HL-60/S4 treated with retinoic acid at 250 ng/mL for 4 days and 3 days (cell line): ENCODE measurements at regions not wholly inside any gene's neighbourhood (a gene's known extent, or its start where the extent isn't known, plus 50 kb on each side); places are given as distances from the start of the nearest gene placed in this dataset.

Experiments used
- in situ Hi-C: fragments of 300-500 bp; cut with MboI; formaldehyde crosslinking; loops from 2 replicates; pipeline ENCODE4 v1.7.0; 2022; ENCODE audit warnings: low sequenced_read_pairs

GRCh38 chr1:105997516-105997915 is 1059.0 kb upstream of the PRMT6 start:
- in situ Hi-C loops = no loop called here

- in situ Hi-C loops = no loop called here
Observed at GRCh38 chr1:106022312-106022902, 1034.1 kb upstream of the PRMT6 start.

GRCh38 chr1:106027871-106028270 is 1028.6 kb upstream of the PRMT6 start:
- in situ Hi-C loops = no loop called here

- in situ Hi-C loops = no loop called here
Observed at GRCh38 chr1:106037526-106037925, 1018.9 kb upstream of the PRMT6 start.

DNA sequence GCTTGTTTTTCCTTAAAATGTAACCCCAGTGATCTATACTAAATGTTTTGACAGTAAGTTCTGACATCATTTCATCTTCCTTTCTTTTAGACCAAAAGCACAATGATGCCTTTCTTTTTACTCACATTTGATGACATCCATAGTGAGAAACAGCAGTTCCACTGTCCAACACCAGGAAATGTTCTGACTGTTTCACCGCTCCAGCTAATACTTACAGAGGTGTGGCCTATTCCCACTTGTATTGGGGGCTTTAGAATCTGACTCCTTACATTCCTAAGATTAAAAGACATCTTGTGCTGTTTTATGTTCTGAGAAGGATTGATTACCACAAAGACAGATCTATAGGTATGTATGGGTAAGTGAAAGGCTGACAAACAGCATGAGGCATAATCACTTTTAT is 1018.2 kb upstream of the PRMT6 start:
- in situ Hi-C loops = no loop called here

DNA sequence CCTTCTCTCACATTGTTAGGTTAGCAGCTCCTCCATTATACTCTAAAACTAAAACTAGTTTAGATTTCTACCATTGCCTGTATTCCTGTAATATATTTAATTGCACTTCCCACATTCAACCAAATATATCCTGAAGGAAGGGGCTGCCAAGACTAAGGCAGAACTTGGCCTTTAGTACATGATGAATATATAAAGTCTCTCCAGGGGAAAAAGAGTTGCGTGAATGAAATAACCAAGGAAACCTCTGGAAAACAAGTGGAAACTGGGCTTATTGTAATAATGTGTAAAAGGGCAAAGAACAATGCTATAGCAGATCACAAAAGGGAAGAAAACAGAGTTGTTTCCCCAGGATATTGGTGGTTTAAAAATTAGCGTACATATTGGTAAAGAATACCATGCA is 1012.5 kb upstream of the PRMT6 start:
- in situ Hi-C loops = no loop called here

- in situ Hi-C loops = no loop called here
Observed at GRCh38 chr1:106047210-106047609, 1009.3 kb upstream of the PRMT6 start.

DNA sequence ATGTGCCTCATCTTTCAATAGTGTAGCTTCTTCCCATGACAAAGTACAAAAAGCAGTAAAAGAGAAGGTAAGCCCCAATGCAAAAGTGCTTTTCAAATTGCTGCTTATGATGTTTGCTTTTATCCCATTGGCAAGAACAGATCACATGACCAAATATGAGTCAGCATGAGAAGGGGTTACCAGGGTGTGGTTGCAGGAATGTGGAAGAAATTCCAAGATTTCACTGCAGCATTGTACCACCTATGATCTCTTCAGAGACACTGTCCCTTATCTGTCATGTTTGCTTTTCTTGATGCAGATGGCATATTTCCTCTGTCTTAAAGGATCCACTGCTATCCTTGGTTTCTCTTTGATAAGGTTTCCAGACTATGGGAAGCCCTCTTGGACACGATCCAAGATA is 1006.9 kb upstream of the PRMT6 start:
- in situ Hi-C loops = no loop called here

DNA sequence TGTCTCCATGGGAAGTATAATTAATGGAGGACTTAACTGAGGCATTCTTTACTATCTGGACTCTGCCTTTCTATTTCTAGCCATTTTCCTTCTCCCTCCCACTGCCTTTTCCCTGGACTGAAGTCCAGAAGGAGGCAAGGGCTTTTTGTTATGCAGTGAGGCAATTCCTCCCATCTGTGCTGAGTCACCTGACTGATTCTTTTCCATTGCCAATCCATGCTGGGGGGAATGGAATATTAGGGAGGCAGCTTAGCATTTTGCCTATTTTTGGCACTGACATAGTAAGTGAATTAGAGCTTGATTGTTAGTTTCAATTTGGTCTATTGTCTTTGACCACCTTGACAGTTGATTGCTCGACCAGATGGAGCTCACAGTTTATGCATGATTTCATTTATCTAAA is 1000.6 kb upstream of the PRMT6 start:
- in situ Hi-C loops = no loop called here

DNA sequence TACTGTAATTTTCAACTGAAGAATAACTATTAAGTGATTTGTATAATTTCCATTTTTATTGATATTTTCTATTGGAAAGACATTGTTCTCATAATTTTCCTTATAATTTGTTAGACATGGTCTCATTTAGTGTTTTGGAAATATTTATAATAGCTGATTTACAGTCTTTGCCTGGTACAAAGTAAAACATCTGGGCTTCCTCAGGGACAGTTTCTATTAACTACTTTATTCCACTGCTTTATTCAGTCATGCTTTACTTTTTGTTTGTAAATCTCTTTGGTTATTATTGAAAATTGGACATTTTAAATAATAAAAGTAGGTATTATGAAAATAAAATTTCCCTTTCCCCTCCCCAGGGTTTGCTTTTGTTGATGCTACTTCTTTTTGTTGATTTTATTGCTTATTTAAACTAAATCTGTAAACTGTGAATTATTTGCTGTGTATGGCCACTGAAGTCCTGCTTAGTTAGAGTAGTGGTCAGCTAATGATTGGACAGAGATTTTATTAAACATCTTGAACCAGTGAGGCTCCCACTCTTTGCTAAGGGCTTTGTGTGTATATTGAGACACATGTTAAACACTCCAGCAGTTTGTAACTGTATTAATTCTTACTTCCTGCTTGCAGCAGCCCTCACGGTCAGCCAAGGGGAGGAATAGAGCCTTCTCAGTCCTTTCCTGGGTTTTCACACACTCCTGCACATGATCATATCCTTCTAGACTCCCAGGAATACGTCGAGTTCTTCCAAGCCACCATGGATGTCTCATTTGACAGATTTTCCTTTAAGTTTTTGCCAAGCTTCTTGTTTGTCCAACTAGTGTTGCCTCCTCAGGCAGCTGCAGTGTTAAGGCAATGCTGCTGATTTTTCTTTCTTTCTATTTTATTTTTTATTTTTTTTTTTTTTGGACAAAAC is 994.6 kb upstream of the PRMT6 start:
- in situ Hi-C loops = no loop called here

- in situ Hi-C loops = no loop called here
Observed at GRCh38 chr1:106063510-106063909, 993.0 kb upstream of the PRMT6 start.

DNA sequence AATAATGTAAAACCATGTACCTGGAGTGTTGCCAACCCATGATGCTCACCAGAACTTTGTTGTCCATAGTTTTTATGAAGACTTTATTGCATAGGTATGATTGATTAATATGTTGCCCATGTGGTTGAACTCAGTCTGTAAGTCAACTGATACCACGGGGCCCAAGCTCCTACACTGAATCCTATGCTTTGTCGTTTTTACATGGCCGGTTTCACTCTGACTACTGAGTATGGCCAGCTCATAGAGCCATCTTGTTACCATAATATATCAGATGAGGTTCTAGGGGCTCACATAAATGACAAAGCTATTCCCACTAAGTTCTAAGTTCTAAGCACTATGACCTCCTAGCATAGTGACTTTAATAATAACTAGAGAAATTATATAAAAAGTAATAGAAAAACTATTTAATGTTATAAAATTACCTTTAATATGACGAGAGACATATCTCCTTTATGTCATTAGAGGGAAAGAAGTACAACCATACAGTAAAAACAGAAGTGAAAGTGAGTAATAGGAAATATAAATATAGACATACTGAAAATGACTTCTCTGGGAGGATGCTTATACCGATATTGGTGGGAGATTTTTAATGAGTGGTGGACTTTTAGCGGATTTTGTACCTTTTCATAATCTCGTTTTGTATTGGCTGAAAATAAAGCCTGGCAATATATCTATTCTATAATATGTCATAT is 983.4 kb upstream of the PRMT6 start:
- in situ Hi-C loops = no loop called here

DNA sequence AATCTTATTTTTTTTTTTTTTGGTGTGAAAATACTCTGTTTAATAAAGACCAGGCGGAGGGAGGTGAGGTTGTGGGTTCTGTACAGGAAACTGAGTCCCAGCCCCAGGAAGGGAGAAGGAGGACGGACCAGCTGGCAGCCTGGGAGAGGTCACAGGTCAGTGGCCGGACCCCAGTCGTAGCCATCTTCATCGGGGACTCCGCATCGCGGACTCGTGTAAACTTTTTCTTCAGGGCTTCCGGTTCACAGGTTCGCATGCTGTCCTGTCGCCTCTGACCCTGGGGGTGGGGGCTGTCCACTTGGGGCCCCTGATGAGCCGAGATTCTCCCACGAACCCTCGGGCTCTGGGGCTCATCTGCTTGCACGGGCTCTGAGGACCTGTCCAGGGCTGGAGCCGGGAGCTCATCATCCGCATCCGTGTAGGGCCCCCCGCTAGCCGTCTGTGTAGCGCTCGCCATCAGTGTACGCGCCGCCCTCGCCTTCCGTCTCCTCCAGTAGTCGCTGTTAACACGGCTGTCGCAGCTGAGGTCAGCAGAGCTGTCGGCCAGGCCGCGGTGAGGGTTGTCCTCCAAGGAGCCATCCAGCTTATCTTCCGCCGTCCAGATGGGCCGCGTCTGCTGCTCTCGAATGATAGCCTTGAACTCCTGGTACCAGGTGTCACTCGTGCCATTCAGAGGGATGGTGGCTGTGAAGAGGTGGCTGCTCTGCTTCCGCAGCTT is 975.7 kb upstream of the PRMT6 start:
- in situ Hi-C loops = no loop called here

DNA sequence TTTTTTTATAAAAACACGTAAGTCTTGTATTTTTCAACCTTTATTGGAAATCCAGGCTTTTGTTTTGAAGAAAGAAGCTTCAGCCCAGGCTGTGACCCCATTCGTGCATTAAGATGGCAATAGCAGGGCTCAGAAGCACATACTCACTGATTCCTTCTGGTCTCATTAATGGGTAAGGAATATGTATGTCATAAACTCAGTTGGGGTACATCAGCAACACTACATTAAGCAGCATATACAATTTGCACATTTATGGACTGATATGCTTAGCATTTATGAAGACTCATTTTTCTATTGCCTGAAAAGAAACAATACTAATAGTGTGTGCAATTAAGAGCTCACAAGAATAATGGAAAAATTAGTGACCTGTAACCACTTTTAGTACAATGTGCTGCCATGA is 945.4 kb upstream of the PRMT6 start:
- in situ Hi-C loops = no loop called here

- in situ Hi-C loops = no loop called here
Observed at GRCh38 chr1:106113851-106114250, 942.6 kb upstream of the PRMT6 start.

DNA sequence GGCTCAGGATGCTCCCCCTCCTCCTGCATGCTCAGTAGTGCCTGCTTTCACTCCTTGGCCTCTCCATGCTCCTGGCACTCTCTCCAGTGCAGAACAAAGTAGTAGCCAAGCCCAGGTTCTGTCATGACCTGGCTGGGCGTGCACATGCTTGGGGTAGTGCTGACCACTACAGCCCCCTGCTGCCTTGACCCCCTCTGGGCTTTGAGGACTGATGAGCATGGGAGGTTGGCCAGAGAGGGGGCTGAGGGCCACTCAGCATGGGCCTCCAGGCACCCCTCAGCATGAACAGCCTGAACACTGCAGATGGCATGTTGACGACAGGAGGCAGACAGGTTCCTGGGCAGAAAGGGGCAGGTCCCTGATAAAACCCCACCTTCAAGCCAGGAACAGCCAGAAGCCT is 935.7 kb upstream of the PRMT6 start:
- in situ Hi-C loops = no loop called here

GRCh38 chr1:106121728-106122127 is 934.7 kb upstream of the PRMT6 start:
- in situ Hi-C loops = no loop called here

- in situ Hi-C loops = no loop called here
Observed at GRCh38 chr1:106134561-106134960, 921.9 kb upstream of the PRMT6 start.

- in situ Hi-C loops = no loop called here
Observed at GRCh38 chr1:106173101-106173500, 883.4 kb upstream of the PRMT6 start.

GRCh38 chr1:106178791-106179190 is 877.7 kb upstream of the PRMT6 start:
- in situ Hi-C loops = no loop called here

DNA sequence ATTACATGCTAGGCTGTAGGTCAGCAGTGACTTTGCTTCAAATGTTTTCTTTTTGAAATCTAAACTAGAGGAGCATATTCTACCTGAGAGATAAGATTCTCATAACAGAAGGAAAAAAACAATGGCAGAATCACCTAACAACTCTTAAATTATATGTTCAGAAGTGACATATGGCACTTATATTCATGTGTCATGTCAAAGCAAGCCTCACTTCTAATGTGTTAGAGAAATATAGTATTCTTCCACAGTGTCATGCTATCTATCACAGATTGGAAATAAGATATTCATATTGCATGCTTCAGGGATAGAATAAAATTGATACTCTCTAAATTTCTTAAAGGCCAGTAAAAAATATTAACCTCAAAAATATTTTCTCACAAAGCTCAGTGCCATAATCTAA is 874.6 kb upstream of the PRMT6 start:
- in situ Hi-C loops = no loop called here
